EL (cell line): ENCODE measurements at regions not wholly inside any gene's neighbourhood (a gene's known extent, or its start where the extent isn't known, plus 50 kb on each side); places are given as distances from the start of the nearest gene placed in this dataset.
"Not testable (repeated sequence)": the region's sequence is repeated elsewhere in the genome, so short reads cannot be mapped to it uniquely, and the experiment has no call there.

ENCODE experiments used
- DNase-seq: peaks from one replicate; pipeline ENCODE4 v3.0.0-alpha.2; 2016

- DNase-seq: no peak
These were observed 820.5 kb downstream of the NR2F1-AS1 start for GRCh38 chr5:92760550-92760949.

- peak; percentile 75 for DNase-seq
These were observed 822.5 kb downstream of the NR2F1-AS1 start for GRCh38 chr5:92758552-92758951.

GRCh38 chr5:92749943-92750342 lies 831.1 kb downstream of the NR2F1-AS1 start:
- DNase-seq: peak; percentile 51

DNA sequence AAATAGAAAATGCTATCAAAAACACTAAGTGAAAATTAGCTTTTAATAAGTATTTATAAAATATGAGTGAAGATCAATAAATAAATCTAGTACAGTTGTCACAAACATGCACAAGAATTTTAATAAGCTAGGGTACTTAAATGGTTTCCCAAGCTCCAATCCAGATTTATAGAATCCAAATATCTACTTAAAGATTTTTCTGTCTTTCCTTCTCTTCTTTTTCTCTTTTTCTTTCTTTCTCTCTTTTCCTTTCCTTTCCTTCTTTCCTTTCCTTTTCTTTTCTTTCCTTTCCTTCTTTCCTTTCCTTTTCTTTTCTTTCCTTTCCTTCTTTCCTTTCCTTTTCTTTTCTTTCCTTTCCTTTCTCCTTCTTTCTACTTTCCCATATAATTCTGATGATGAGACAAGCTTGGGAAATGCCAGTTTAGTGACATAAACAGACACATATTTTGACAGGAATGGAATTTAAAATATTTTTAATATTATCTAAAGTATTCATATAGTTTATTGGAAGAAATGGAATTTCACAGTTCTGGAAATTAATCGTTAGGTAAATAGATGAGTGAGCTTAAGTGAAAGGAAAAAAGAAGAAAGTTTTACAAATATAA lies 832.8 kb downstream of the NR2F1-AS1 start:
- peak; percentile 36 for DNase-seq

- no peak for DNase-seq
These were observed 839.1 kb downstream of the NR2F1-AS1 start for GRCh38 chr5:92741906-92742305.

DNA sequence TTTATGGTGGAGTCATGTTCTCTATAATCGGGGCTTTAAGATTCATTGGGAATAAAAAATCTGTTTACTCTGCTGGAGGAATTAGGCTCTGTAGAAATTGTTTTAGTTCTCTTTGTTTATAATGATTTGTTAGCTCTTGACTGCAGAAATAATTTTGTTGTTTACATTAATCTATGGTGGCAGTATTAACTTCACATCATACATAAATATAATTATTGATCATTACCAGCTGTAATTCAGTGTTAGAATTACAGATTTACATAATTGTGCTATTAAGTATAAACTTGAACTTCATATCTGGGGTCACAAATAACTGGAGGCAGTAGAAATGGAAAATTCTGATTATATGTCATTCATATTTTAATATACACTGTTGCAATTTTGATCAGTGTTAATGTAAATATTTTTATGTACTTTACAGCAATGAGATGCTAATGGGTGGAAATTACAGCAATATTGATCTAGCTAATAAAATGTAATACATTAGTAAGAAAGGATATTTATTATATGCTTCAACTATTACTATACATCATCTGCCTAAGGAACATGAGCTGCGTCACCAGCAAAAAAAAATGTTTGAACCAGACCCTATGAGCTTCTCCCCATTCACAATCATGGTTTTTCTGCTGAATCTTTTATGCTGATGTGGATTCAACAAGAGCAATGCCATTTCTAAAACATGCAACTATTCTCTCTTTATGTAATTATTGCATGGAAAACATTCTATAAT lies 846.6 kb downstream of the NR2F1-AS1 start:
- no peak for DNase-seq

DNA sequence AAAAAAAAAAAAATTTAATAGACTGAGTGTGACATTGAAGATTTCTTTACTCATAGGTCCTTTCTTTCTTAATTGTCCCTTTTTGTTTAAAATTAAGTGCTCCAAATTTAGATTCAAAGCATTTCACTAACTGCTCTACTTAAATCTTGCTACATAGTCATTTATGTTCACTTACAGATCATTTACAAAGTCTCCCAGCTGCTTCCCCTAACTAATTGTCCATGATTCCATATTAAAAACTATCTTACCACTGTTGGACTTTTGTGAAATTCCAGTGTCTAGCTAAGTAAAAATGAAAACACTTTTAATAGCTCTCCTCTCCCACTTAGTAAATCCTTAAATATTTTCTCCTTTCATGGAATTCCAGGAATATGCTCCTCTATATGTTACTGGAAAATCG lies 850.5 kb downstream of the NR2F1-AS1 start:
- DNase-seq: no peak

- DNase-seq: no peak
These were observed 851.9 kb downstream of the NR2F1-AS1 start for GRCh38 chr5:92729088-92729487.

- no peak for DNase-seq
These were observed 865.0 kb downstream of the NR2F1-AS1 start for GRCh38 chr5:92715946-92716520.

GRCh38 chr5:92713826-92714225 lies 867.2 kb downstream of the NR2F1-AS1 start:
- no peak for DNase-seq

GRCh38 chr5:92713335-92713743 lies 867.7 kb downstream of the NR2F1-AS1 start:
- DNase-seq: no peak

DNA sequence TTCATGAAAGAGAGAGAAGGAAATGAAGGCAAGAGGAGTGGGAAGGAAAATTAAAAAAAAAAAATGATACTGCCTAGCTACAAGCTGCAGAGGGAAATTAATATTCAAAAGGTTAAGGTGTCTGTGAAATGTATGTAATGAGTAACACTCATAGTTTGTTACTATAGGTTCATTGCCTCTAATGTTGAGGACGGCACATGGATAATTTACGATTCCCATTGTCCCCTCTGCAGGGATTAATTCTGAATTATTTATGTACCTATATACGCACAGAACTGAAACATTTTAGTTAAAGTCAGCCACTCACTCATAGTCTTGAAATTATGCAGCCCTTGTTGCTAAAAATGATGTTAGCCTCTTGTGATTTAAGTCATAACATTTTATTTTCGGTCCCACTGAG lies 869.1 kb downstream of the NR2F1-AS1 start:
- no peak for DNase-seq

DNA sequence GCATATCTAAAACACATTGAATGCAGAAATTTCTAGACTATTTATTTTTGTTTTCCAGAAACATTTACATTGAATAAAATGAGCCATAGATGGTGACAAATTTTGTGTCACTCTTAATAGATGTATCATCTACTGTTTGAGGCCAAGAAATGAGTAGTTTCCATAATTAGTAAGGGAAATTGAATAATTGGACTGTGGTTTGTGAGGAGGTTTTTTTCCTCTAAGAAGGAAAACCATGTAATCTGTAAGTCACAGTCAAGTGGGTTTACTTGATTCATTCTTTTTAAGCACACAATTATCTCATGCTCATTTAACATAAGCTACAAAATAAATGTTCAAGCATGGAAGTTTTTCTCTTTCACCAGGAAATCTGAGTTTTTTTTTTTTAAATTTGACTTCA lies 876.4 kb downstream of the NR2F1-AS1 start:
- DNase-seq: no peak

GRCh38 chr5:92703976-92704375 lies 877.0 kb downstream of the NR2F1-AS1 start:
- DNase-seq: peak; percentile 6

DNA sequence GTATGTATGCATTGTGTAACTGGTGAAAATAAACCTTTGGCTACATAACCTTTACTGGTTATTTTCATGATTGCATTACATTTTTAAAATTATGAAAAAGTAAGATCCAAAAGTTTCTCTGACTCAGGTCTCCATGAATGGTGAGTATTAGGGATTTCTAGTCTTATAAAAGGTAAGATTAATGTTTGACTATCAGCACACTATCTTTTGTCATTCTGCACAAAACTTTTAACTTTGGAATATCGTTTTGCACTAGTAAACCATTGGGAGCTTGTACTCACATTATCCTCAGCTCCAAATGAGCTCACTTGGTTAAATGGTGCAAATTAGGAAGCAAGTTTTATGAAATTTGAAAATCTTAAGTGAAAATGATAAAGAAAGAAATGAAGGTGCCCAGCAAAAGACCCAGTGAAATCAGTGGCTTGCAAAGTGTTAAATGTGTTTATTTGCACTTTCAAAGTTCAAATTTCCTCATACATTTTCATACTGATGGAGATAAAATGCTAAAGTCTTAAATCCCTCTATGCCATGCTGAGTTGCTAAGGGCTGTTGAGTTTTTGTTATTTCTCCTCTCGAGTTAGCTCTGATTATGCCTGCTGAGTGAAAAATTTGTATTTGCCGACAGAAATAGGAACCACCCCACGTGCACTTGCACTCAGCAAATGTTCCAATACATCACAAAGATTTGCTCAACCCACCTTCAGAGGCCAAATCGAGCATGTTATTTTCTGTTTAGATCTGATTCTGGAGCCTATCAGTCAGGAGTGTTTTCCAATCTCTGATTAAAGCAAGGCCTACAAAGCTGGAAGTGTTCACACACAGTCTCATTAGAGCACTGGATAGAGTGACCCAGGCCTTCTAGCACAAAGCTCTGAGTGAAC lies 885.7 kb downstream of the NR2F1-AS1 start:
- no peak for DNase-seq

DNA sequence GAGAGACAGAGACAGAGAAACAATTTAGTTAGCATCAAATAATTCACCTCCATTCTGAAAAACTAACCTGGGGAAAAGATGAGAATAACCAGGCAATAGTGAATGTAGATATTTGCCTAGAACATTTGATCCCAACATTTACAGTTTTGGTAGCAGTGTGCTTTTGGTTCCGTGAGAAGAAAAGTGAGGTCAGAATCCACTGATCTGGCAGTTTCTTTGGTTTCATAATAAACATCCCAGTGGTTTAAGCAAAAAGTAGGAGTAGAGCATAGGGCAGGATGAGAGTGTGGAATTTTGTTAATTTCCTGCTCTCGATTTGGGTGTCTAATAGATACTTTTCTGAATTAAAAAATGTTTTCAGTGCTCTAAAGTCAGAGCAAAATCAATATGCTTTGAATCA lies 887.0 kb downstream of the NR2F1-AS1 start:
- DNase-seq: no peak

GRCh38 chr5:92691955-92692354 lies 889.1 kb downstream of the NR2F1-AS1 start:
- DNase-seq: not testable (repeated sequence)

GRCh38 chr5:92687821-92688722 lies 892.9 kb downstream of the NR2F1-AS1 start:
- DNase-seq: peak; percentile 47

DNA sequence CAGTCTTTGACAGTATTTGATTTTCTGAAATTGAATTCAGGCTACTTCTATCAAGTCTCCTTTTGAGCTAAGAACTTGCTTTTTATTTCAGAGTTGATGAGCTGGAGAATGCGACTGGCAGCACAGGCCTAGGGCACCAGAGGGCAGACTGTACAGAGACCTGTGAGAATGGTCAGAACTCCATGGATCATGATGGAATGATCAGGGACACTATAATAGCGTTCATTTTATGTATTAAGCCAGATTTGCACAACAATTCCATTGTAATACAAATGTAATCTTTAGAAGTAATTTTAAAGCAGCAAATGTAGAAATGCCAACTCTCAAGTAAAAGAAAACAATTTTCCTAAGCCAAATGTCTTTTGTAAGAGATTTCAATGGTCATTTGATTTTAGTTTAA lies 902.4 kb downstream of the NR2F1-AS1 start:
- DNase-seq: peak; percentile 10

- no peak for DNase-seq
These were observed 904.5 kb downstream of the NR2F1-AS1 start for GRCh38 chr5:92676215-92677165.

DNA sequence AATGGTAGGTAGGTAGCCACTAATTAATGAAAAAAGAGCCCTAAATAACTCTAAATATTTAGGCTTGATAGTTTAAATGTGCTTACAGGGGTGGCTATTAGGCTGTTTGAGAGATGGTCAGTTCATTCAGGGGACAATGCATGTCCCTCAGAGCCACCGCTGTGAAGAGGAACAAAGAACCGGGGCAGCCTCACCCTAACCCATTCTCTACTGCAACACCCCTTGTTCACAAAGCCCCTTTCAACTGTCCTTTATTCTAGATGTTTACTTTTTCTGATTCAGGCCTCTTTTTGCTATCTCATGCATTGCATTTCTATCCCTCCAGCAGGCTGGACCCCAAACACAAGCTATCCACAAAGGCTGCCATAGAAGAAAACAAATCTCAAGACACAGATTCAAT lies 906.7 kb downstream of the NR2F1-AS1 start:
- no peak for DNase-seq
